Renal pelvis (tissue), 1 donor: ENCODE measurements at regions not wholly inside any gene's neighbourhood (a gene's known extent, or its start where the extent isn't known, plus 50 kb on each side); places are given as distances from the start of the nearest gene placed in this dataset.

Experiments used
- DNase-seq: peaks from one replicate; pipeline ENCODE4 v3.0.0-alpha.2; 2013

DNA sequence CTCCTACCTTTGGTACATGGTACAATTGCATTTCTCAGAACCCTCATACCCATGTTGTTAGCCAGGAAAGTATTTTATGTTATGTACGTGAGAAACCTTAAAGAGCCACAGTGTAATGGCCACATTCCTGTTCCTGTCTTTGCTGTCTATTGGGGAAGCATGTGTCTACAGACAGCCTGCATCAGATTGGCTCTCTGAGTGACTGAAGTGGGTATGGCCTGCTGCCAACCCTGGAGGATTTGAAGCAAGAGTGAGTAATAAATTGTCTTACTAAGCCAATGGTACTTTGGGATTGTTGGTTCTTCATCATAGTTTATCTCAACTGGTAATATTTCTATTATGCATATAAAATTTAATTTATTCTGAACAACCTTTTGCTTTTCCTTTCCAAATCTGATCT lies 574.1 kb downstream of the LMO7 start:
- DNase-seq, result no peak

DNA sequence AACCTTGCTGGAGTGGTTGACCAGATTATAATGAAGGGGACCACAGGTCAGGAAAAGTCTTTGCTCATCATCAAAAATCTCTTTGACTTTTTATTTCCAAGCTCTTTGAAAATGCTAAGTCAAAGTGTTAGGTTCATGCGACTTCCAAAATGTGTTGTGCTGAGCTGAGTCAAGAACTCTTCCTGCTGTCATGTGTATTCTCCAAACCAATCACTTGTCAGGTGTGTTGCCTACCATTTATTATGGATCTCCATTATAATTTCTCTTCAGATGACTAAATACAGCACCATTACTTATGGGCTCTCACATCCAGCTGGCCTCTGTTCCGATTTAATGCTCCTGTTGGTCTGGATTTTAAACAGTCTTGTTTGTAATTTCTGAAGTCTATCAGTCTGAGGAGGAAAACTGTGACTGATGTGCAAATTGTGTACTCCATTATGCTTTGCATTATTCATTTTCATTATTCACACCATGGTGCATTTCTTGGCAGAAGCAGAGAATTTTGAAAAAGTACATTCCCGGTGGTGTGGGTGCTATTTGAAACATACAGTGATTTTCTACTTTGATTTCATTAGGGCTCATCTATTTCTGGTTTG lies 562.5 kb downstream of the LMO7 start:
- no peak for DNase-seq

DNA sequence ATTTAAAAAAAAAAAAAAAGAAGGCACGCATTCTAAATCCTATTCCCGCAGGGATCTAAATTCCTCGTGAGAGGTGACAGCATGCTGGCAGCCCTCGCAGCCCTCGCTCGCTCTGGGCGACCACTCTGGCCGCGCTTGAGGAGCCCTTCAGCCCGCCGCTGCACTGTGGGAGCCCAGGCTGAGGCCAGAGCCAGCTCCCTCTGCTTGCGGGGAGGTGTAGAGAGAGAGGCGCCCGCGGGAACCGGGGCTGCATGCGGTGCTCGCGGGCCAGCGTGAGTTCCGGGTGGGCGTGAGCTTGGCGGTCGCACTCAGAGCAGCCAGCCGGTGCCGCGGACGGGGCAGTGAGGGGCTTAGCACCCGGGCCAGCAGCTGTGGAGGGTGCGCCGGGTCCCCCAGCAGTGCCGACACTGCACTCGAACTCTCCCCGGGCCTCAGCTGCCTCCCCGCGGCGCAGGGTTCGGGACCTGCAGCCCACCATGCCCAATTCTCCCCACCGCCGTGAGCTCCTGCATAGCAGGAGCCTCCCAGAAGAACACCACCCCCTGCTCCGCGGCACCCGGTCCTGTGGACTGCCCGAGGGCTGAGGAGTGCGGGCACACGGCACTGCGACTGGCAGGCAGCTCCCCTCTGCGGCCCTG lies 553.9 kb downstream of the LMO7 start:
- DNase-seq, result no peak

DNA sequence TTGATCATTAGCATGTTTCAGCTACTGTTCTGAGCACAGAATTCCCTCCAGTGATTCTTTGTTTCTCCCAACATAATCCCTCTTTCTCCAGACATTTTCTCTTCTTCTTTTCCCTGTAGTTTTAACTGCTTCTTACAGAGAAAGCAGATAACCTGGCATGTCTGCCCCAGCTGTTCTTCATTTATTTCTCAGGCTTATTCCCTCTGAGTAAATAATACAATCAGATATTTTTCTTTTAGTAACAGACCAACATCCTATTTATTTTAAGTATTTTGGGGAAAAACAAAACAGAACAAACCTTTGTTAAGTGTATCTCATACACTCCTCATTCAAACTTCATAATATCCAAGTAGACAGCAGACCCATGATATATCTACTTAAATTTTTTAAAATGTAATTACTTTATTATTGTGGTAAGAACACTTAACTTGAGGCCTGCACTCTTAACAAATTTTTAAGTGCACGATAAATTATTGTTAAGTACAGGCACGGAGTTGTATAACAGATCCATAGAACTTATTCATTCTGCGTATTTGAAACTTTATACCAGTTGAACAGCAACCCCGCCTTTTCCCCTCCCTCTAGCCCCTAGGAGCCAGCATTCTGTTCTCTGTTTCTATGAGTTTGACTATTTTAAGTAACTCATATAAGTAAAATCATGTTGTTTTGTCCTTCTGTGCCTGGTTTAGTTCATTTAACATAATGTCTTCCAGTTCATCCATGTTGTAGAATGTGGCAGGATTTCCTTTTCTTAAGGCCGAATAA lies 540.0 kb downstream of the LMO7 start:
- no peak for DNase-seq

DNA sequence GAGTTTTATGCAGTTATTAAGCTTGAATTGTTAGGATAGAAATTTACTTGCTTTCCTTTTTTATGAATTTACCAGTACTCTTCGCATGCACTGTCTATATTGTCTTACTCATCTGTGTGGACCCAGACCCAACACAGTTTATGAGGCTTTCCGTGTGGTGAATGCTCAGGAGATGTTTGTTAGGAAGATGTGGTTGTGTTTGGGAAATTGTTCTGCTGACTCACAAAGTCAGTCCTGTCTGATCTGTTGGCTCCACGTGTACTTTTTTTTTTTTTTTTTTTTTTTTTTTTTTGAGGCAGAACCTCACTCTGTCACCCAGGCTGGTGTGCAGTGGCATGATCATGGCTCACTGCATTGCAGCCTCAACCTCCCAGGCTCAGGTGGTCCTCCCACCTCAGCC lies 532.5 kb downstream of the LMO7 start:
- no peak for DNase-seq

DNA sequence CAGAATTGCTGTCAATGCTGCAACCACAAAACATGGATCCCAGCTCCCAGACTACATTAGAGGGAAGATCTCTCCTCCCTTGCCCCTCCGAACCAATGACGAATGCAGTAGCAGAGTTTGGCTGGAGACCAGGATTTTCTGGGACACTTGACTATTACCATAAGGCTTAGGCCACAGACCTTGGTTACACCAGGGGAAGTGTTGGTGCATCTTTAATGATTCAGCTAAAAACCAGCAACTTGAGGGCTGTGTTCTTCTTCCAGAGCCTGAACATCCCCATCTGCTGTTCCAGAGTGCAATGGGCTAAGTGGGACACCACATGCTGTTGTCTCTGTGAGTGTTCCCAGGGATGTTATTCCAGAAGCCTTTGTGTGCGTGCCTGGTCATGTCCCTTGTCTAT lies 528.2 kb downstream of the LMO7 start:
- DNase-seq, result no peak

DNA sequence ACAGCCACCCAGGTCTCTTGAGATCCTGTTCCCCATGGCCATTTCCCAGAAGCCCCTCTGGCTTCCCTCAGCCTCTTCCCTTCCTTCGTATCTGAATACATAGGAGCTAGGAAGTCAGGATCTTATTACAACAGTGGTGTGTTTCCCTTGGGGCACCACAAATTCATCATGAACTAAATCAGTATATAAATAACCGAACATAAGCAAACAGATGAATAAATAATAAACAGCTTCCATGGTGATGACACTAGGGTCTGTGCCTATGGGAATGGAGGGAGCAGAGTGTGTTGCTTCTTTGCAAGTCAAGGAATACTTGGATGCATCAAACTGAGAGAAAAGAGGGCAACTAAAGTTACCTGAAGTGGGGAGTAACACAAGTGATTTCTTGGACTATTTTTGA lies 527.6 kb downstream of the LMO7 start:
- peak; percentile 0 for DNase-seq

DNA sequence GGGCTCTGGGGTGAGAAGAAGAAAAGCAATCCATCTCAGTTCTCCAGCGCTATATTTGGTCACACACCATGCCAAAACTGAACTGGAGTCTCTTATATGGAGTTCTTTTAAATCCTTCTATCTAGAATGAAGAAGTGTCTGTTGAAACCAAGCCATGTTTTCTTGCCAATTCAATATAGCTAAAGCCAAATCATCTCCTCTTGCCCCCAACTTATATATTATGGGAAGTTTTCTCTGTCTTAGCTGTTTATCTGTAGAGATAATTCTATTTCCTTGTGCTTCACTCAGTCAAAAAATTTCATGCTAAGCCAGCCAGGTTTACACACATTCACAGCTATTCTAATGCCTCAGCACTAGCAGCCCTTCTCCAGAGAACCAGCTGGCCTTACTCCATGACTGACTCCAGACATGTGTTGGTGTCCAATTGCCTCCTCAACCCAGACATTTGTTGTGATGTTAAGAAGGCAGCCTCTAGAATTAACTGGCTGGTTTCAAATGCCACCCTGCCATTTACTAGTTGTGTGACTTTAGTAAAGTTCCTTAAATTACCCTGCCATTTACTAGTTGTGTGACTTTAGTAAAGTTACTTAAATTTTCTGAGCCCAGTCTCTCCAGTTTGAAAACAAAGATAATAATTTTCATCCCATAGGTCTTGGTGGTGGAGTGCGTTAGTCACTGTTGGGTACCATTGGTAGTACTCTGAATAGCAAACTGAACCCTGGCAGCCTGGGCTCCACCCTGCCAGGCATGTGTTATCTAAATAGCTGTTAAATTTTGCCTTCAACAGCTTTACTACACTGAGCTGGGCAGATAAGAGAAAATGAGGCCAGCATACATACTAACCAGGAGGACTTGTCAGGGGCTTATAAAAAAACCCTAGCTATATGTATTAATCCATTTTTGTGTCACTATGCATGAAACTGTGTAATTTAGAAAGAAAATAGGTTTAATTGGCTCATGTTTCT lies 525.1 kb downstream of the LMO7 start:
- DNase-seq, result no peak

DNA sequence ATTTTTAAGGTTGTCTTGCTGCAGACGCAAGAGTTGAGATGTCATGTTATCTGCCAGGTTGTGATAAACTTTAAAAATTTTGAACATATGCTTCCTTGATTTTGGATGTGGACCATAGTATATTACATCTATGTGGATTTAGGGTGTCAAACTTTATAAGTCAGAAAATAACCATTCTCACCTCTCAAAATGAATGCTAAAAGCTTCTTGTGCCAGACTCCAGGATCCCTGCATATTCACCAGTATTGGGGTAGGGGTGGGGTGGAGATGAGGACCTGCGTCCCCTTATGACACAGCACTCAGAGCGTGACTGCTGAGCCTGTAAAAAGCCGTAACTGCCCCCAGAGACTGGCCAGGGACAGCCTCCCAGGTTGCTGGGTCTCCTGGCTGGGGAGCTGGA lies 524.4 kb downstream of the LMO7 start:
- DNase-seq, result no peak

DNA sequence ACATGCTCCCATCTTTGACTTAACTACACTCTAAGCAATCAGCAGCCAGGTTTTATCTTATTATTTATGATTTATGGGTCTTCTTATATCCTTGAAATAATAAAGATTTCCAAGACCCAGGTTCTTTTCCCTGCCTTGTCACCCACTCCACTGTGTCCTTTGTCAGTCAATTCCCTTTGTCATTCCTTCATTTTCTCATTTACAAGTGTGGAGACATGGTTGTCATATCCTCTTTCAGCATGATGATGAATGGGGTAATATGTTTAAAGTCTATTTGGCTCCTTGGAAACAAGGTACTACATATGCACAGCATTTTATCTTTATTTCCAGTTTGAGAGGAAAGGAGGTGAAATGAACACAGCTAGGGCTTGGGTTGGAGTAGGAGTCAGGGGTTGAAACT lies 521.8 kb downstream of the LMO7 start:
- no peak for DNase-seq

DNA sequence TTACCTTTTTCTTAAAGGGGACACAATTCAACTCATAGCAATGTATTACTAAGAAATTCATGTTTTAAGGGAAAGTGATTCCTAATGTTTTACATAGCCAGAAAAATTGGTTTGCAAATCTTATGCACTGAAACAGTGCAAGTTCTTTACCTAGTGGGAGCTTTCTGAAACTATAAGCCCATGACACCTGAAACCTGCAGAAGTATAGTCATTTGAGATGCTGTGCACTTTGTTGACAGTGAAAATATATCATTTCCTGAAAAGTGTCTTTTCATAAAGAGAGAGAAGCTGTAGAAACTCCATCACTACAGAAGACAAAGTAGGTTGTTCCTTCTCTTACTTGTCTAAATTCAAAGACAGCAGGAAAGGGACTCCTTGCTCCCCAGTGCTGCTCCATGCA lies 517.1 kb downstream of the LMO7 start:
- DNase-seq, result no peak

DNA sequence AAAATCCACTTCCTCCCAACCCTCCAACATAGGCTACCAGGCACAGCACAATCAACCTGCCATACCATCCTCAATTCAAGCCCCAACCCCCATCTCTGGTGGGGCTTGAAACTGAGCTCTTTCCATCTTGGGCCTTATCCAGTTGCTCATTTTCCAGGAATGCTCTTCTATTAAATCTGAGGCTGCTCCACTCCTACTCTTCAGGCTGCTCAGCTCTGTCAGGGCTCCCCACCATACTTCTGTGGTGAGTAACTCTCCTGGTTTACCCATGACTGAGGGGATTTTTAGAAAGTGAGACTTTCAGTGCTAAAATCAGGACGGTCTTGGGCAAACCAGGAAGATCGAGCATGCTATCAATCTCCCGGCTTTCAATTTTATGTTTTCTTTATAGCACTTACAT lies 512.8 kb downstream of the LMO7 start:
- no peak for DNase-seq

DNA sequence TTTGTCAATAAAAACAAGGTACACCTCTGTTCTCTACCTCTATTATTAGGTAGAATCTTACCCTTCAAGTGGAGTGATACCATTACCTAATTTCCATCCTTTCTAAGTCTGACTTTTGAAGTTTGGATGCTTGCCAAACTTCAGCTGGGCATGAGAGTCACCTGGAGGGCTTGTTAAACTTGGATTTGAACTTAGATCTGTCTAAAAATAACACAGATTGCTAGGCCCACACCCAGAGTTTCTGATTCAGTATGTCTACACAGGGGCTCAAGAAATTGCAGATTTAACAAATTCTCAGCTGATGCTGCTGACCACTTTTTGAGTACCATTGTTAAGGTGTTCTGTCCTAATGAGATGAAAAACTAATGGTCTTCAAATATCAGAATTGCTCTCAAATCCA lies 512.2 kb downstream of the LMO7 start:
- DNase-seq, result no peak

DNA sequence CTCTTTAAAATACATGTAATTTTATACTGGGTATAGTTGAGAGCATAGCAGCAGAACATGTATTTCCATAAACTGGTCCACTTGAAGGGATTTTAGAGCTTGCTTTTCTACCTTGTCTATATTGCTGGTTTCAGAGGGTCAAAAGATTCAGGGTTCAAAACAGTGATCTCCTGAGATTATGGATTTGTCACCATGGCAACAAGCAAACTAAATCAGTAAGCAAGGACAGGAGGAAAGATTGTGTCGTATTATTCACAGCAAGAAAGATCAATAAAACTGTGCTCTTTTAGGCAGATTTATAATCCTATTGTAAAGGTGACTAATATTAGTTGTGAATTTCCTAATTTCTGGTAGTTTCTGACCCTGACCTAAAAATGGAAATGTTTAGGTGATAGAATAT lies 496.4 kb downstream of the LMO7 start:
- DNase-seq, result no peak

DNA sequence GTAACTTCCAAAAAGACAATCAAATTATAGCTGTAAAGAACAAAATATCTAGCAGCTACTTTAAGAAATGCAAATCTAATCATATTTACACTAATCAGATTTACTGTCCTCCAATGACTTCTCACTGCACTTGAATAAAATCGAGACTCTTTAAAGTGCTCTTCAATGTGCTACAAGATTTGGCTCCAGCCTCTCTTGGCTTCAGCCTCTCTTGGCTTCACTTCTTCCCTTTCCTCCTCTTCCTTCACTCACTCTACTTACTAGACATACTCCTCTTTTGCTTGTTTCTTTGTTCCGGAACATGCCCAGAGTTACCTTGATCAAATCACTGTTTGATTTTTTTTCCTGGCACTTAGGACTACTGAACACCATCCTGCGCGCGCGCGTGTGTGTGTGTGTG lies 495.4 kb downstream of the LMO7 start:
- no peak for DNase-seq

DNA sequence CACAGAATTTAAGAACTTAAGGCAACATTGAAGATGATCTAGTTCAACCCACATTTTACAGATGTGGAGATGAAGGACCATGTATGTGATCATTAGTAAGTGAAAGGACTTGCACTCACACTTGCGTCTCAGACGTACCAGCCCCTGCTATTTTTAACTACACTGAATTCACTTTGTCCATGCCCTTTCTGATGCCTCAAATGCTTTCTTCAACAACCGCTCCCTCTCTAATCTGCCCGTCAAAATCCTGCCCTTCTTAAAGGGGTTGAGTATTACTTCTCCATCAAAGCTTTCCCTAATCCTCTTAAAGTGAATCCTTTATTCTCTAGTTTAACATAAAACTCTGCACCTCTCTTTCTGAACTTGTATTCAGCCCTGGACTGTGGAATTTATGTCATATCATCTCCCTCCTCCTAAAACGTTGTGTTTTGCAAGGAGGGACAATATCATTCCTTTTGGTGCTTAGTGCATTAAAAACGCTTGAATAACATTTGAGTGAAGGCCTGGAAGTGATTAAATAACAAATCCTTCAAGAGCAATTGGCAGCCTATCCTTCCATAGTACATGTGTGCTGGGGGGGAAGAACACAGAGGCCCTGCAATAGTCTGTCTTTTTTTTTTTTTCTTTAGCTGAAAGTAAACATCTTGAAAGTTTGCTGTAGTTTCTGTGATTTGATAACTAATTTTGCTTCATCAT lies 493.3 kb downstream of the LMO7 start:
- no peak for DNase-seq

DNA sequence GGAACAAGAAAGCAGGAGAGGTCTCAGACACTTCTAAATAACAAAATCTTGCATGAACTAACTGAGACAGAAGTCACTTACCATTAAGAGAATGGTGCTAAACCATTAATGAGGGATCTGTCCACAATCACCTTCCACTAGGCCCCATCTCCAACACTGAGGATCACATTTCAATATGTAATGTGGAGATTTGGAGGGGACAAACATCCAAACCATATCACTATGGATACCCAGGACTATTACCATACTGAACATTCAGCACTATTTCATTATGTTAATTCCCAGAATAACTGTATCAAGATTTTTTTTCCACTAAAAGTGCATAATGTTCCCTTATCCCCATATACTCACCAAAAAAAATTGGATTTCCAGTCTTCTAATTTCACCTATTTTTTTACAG lies 491.8 kb downstream of the LMO7 start:
- DNase-seq, result no peak

DNA sequence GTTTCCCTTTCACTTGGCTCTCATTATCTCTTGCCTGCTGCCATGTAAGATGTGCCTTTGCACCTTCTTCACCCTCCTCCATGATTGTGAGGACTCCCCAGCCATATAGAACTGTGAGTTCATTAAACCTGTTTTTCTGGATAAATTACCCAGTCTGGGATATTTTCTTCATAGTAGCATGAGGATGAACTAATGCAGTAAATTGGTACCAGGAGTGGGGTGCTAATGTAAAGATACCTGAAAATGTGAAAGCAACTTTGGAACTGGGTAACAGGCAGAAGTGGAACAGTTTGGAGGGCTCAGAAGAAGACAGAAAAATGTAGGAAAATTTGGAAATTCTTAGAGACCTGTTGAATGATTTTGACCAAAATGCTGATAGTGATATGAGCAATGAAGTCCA lies 487.4 kb downstream of the LMO7 start:
- DNase-seq, result no peak

DNA sequence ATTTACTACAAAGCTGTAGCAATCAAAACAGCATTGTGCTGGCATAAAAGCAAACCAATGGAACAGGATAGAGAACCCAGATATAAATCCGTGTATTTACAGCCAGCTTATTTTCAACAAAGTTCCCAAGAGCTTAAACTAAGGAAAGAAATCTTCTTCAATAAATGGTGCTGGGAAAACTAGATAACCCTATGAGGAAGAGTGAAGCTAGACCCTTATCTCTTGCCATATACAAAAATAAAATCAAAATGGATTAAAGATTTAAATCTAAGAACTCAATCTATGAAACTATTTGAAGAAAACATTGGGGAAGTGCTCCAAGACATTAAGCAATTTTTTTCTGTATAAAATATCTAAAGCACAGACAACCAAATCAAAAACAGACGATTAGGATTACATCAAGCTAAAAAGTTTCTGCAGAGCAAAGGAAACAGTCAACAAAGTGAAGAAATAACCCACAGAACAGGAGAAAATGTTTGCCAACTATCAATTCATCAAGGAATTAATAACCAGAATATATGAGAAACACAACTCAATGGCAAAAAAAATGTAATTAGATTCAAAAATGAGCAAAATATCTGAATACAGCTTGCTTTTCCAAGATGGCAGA lies 480.7 kb downstream of the LMO7 start:
- DNase-seq, result no peak

DNA sequence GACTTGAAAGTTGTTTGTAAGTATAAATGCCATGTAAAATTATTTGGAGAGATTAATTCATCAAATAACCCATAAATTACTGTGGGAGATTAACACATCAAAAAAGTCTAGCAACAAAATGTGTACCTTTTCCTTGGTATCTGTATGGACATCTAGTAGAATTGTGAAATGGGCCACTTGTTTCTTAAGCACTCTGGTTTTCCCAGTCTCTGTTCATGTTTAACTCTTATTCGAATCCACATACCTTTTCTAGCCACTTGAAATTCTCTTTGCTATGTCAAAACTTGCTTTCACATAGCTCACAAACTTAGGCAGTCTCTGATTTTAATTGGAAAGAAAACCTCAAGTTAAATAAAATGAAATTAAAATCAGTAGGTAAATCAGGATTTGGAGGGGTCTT lies 470.6 kb downstream of the LMO7 start:
- DNase-seq, result no peak

DNA sequence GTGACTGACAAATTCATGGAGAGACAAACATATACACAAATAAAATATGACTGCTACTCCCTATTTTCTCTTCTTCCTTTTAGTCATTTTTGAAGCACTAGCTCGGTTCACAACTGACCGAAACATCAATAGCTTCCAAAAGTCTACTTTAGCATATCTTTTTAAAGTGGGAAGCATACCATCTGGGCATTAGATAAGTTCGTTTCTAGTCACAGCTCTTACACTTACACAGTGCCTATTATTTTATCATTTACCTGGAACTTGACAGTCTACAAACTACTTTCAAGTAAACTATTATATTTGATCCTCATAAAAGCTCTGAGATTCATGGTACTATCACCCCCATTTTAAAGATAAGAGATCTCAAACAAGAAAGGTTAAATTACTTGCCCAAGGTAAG lies 458.5 kb downstream of the LMO7 start:
- DNase-seq, result no peak
